CD8-positive, alpha-beta memory T cell (primary cell): ENCODE measurements at regions not wholly inside any gene's neighbourhood (a gene's known extent, or its start where the extent isn't known, plus 50 kb on each side); places are given as distances from the start of the nearest gene placed in this dataset.

Source experiments
- CTCF ChIA-PET: fragments of 350-600 bp; sonication (Branson Sonifier 250); formaldehyde crosslinking; loops from one replicate; lab custom pipeline; 2021; ENCODE audit warnings: antibody characterized with exemption; lab: Charles Lee
- POLR2A ChIA-PET: fragments of 350-600 bp; sonication (Branson Sonifier 250); formaldehyde crosslinking; loops from one replicate; lab custom pipeline; 2021; ENCODE audit warnings: antibody characterized with exemption; lab: Charles Lee
- DNase-seq, 5 donors: peaks; one replicate each; pipeline versions ENCODE4 v3.0.0 to v3.0.0-alpha.2; 2020 to 2022; ENCODE audit warnings: mixed read lengths in 1 of 5
- H3K27ac ChIP-seq: one replicate; pipeline ENCODE4 v1.7.0; 2013; ENCODE audit warnings: low read depth, mild to moderate bottlenecking, low read length, moderate library complexity
- H3K27me3 ChIP-seq: 2 replicates; pipeline ENCODE4 v1.7.0; 2013; ENCODE audit warnings: low read length, mild to moderate bottlenecking; ENCODE audit not compliant: insufficient read depth, poor library complexity, severe bottlenecking
- H3K36me3 ChIP-seq: 2 replicates; pipeline ENCODE4 v1.7.0; 2013; ENCODE audit warnings: mild to moderate bottlenecking, low read length, moderate library complexity; ENCODE audit not compliant: insufficient read depth
- H3K4me1 ChIP-seq: 2 replicates; pipeline ENCODE4 v1.7.0; 2013; ENCODE audit warnings: mild to moderate bottlenecking, low read length, moderate library complexity; ENCODE audit not compliant: insufficient read depth
- H3K4me3 ChIP-seq: 2 replicates; pipeline ENCODE4 v1.7.0; 2013; ENCODE audit warnings: mild to moderate bottlenecking, low read length
- H3K9me3 ChIP-seq: 2 replicates; pipeline ENCODE4 v1.7.0; 2013; ENCODE audit warnings: mild to moderate bottlenecking, low read length
- H3K27ac Mint-ChIP-seq, 8 donors: one replicate each; pipeline ENCODE4 v1.8.0; 2020 to 2021; ENCODE audit warnings: mixed read lengths in 8 of 8, mild to moderate bottlenecking in 6 of 8, inconsistent platforms in 3 of 8, moderate library complexity in 3 of 8
- H3K27me3 Mint-ChIP-seq, 2 donors: one replicate each; pipeline ENCODE4 v1.8.0; 2020 to 2021; ENCODE audit warnings: mixed read lengths in 2 of 2, mild to moderate bottlenecking in 1 of 2, moderate library complexity in 1 of 2
- H3K36me3 Mint-ChIP-seq, 3 donors: one replicate each; pipeline ENCODE4 v1.8.0; 2020 to 2021; ENCODE audit warnings: mixed read lengths in 3 of 3, inconsistent platforms in 1 of 3, mild to moderate bottlenecking in 1 of 3
- H3K4me1 Mint-ChIP-seq, 3 donors: one replicate each; pipeline ENCODE4 v1.8.0; 2020 to 2021; ENCODE audit warnings: mixed read lengths in 3 of 3, inconsistent platforms in 1 of 3, mild to moderate bottlenecking in 1 of 3
- H3K4me3 Mint-ChIP-seq, 7 donors: one replicate each; pipeline ENCODE4 v1.8.0; 2020 to 2021; ENCODE audit warnings: mixed read lengths in 7 of 7, mild to moderate bottlenecking in 6 of 7, moderate library complexity in 4 of 7, inconsistent platforms in 2 of 7
- H3K9me3 Mint-ChIP-seq, 5 donors: one replicate each; pipeline ENCODE4 v1.8.0; 2020 to 2022; ENCODE audit warnings: mixed read lengths in 5 of 5, mild to moderate bottlenecking in 3 of 5, moderate library complexity in 2 of 5, inconsistent platforms in 1 of 5

GRCh38 chr3:76930712-76931111, 109.2 kb upstream of the ROBO2 start:
- no peaks in the 10 kb centered on the region for H3K36me3 ChIP-seq
- H3K4me3 ChIP-seq: no peak overlapping the region
- Mint-ChIP-seq H3K36me3 (no peaks in the 10 kb centered on the region), H3K4me1 (no peaks in the 10 kb centered on the region), H3K27me3 (no peaks in the 10 kb centered on the region), H3K4me3 (no peak overlapping the region), H3K9me3 (peaks cover 3 to 45% (median 14%) of the 10 kb centered on the region in 5 donors), H3K27ac (no peak overlapping the region)
- ChIA-PET POLR2A (no interaction called here), CTCF (no interaction called here)
- no peak overlapping the region for H3K27ac ChIP-seq
- DNase-seq: no peak
- no peaks in the 10 kb centered on the region for H3K9me3 ChIP-seq
- no peaks in the 10 kb centered on the region for H3K27me3 ChIP-seq
- no peaks in the 10 kb centered on the region for H3K4me1 ChIP-seq

- Histone ChIP-seq H3K4me1 (no peaks in the 10 kb centered on the region), H3K9me3 (no peaks in the 10 kb centered on the region), H3K27me3 (no peaks in the 10 kb centered on the region), H3K27ac (no peak overlapping the region), H3K36me3 (no peaks in the 10 kb centered on the region), H3K4me3 (no peak overlapping the region)
- POLR2A ChIA-PET: no interaction called here
- no peaks in the 10 kb centered on the region for H3K27me3 Mint-ChIP-seq
- H3K9me3 Mint-ChIP-seq: peaks cover 1 to 32% (median 8%) of the 10 kb centered on the region in 5 donors
- CTCF ChIA-PET: no interaction called here
- DNase-seq: no peak
- no peaks in the 10 kb centered on the region for H3K36me3 Mint-ChIP-seq
- no peak overlapping the region for H3K4me3 Mint-ChIP-seq
- no peaks in the 10 kb centered on the region for H3K4me1 Mint-ChIP-seq
- H3K27ac Mint-ChIP-seq: no peak overlapping the region
Measured at GRCh38 chr3:76933245-76933644, 106.7 kb upstream of the ROBO2 start.

- H3K4me3 Mint-ChIP-seq: no peak overlapping the region
- H3K27me3 ChIP-seq: no peaks in the 10 kb centered on the region
- H3K27me3 Mint-ChIP-seq: no peaks in the 10 kb centered on the region
- no peak overlapping the region for H3K27ac Mint-ChIP-seq
- CTCF ChIA-PET: no interaction called here
- H3K9me3 ChIP-seq: no peaks in the 10 kb centered on the region
- no peak overlapping the region for H3K4me3 ChIP-seq
- no peaks in the 10 kb centered on the region for H3K4me1 Mint-ChIP-seq
- DNase-seq: no peak
- peaks cover 6 to 28% (median 12%) of the 10 kb centered on the region in 5 donors for H3K9me3 Mint-ChIP-seq
- POLR2A ChIA-PET: no interaction called here
- H3K36me3 Mint-ChIP-seq: no peaks in the 10 kb centered on the region
- H3K36me3 ChIP-seq: no peaks in the 10 kb centered on the region
- H3K27ac ChIP-seq: no peak overlapping the region
- no peaks in the 10 kb centered on the region for H3K4me1 ChIP-seq
Measured at GRCh38 chr3:76938962-76939361, 100.9 kb upstream of the ROBO2 start.

- no peaks in the 10 kb centered on the region for H3K27me3 Mint-ChIP-seq
- DNase-seq: no peak
- no peak overlapping the region for H3K27ac Mint-ChIP-seq
- no peaks in the 10 kb centered on the region for H3K36me3 ChIP-seq
- no peaks in the 10 kb centered on the region for H3K9me3 ChIP-seq
- H3K27me3 ChIP-seq: no peaks in the 10 kb centered on the region
- H3K9me3 Mint-ChIP-seq: peaks cover 8 to 28% (median 14%) of the 10 kb centered on the region in 5 donors
- H3K4me3 Mint-ChIP-seq: no peak overlapping the region
- CTCF ChIA-PET: no interaction called here
- no peaks in the 10 kb centered on the region for H3K4me1 Mint-ChIP-seq
- no peaks in the 10 kb centered on the region for H3K4me1 ChIP-seq
- no peak overlapping the region for H3K4me3 ChIP-seq
- no peak overlapping the region for H3K27ac ChIP-seq
- H3K36me3 Mint-ChIP-seq: no peaks in the 10 kb centered on the region
- POLR2A ChIA-PET: no interaction called here
Measured at GRCh38 chr3:76940181-76940770, 99.6 kb upstream of the ROBO2 start.

- Histone ChIP-seq H3K36me3 (no peaks in the 10 kb centered on the region), H3K4me3 (no peak overlapping the region), H3K9me3 (no peaks in the 10 kb centered on the region), H3K27me3 (no peaks in the 10 kb centered on the region), H3K27ac (no peak overlapping the region), H3K4me1 (no peaks in the 10 kb centered on the region)
- POLR2A ChIA-PET: no interaction called here
- no peaks in the 10 kb centered on the region for H3K4me1 Mint-ChIP-seq
- H3K27me3 Mint-ChIP-seq: no peaks in the 10 kb centered on the region
- H3K9me3 Mint-ChIP-seq: peaks cover 8 to 18% (median 15%) of the 10 kb centered on the region in 5 donors
- no peak overlapping the region for H3K4me3 Mint-ChIP-seq
- no peaks in the 10 kb centered on the region for H3K36me3 Mint-ChIP-seq
- H3K27ac Mint-ChIP-seq: no peak overlapping the region
- CTCF ChIA-PET: no interaction called here
- DNase-seq: no peak
Measured at GRCh38 chr3:76941376-76941775, 98.5 kb upstream of the ROBO2 start.

DNA sequence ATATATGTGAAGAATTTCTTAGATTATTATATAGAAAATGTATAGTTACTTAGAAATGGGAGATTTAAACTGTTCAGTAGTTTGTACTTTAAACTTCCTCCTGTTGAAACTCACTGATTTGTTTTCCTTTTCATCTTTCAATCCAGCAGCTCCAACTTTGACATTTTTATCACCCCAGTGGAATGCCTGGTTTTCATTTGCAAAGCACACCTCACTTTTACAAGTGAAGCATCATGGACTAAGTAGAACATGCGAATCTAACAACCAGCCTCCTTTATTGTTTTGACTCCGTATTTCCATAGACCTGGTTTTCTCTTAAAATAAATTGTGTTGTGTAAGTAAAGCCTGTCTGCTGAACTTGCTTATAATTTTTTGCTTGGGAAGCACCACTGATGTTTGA, 97.8 kb upstream of the ROBO2 start:
- Mint-ChIP-seq H3K9me3 (peaks cover 11 to 22% (median 15%) of the 10 kb centered on the region in 5 donors), H3K4me3 (no peak overlapping the region), H3K36me3 (no peaks in the 10 kb centered on the region), H3K27me3 (no peaks in the 10 kb centered on the region), H3K4me1 (no peaks in the 10 kb centered on the region), H3K27ac (no peak overlapping the region)
- Histone ChIP-seq H3K4me3 (no peak overlapping the region), H3K27ac (no peak overlapping the region), H3K27me3 (no peaks in the 10 kb centered on the region), H3K9me3 (no peaks in the 10 kb centered on the region), H3K36me3 (no peaks in the 10 kb centered on the region), H3K4me1 (no peaks in the 10 kb centered on the region)
- POLR2A ChIA-PET: no interaction called here
- CTCF ChIA-PET: no interaction called here
- no peak for DNase-seq

GRCh38 chr3:76943058-76943457, 96.8 kb upstream of the ROBO2 start:
- Mint-ChIP-seq H3K4me3 (no peak overlapping the region), H3K36me3 (no peaks in the 10 kb centered on the region), H3K4me1 (no peaks in the 10 kb centered on the region), H3K9me3 (peaks cover 11 to 23% (median 17%) of the 10 kb centered on the region in 5 donors), H3K27ac (no peak overlapping the region), H3K27me3 (no peaks in the 10 kb centered on the region)
- Histone ChIP-seq H3K4me1 (no peaks in the 10 kb centered on the region), H3K27me3 (no peaks in the 10 kb centered on the region), H3K36me3 (no peaks in the 10 kb centered on the region), H3K4me3 (no peak overlapping the region), H3K27ac (no peak overlapping the region), H3K9me3 (no peaks in the 10 kb centered on the region)
- DNase-seq: no peak
- ChIA-PET POLR2A (no interaction called here), CTCF (no interaction called here)

- Histone ChIP-seq H3K27ac (no peak overlapping the region), H3K4me3 (no peak overlapping the region), H3K4me1 (no peaks in the 10 kb centered on the region), H3K27me3 (no peaks in the 10 kb centered on the region), H3K36me3 (no peaks in the 10 kb centered on the region), H3K9me3 (no peaks in the 10 kb centered on the region)
- no peaks in the 10 kb centered on the region for H3K36me3 Mint-ChIP-seq
- H3K4me3 Mint-ChIP-seq: no peak overlapping the region
- no peaks in the 10 kb centered on the region for H3K4me1 Mint-ChIP-seq
- H3K27me3 Mint-ChIP-seq: no peaks in the 10 kb centered on the region
- CTCF ChIA-PET: no interaction called here
- peaks cover 8 to 26% (median 15%) of the 10 kb centered on the region in 5 donors for H3K9me3 Mint-ChIP-seq
- H3K27ac Mint-ChIP-seq: no peak overlapping the region
- POLR2A ChIA-PET: no interaction called here
- no peak for DNase-seq
Measured at GRCh38 chr3:76943671-76944070, 96.2 kb upstream of the ROBO2 start.
